IMR-90 (cell line): ENCODE measurements at regions not wholly inside any gene's neighbourhood (a gene's known extent, or its start where the extent isn't known, plus 50 kb on each side); places are given as distances from the start of the nearest gene placed in this dataset.

Experiments used
- ATAC-seq: fragments of 200-7000 bp; cut with Tn5 transposase; 2 replicates; pipeline ENCODE4 v1.9.1; 2020; ENCODE audit warnings: low read depth, mild to moderate bottlenecking, moderate library complexity
- BruUV-seq: library from RNA; stranded (reverse); fragments of 400-500 nt; replicated peaks from 2 replicates; lab custom pipeline; 2021; lab: Mats Ljungman, UMichigan
- CTCF ChIA-PET: fragments of 300-600 bp; formaldehyde crosslinking; extraction: SDS; loops from one replicate; lab custom pipeline; 2021; ENCODE audit warnings: antibody characterized with exemption; lab: Yijun Ruan, JAX
- POLR2A ChIA-PET: fragments of 300-600 bp; sonication (Branson Sonifier 250); formaldehyde crosslinking; loops from one replicate; lab custom pipeline; 2022; ENCODE audit warnings: antibody characterized with exemption; ENCODE audit not compliant: unreplicated experiment; lab: Charles Lee
- DNase-seq: peaks from one replicate; pipeline ENCODE4 v3.0.0; 2013
- H2AFZ ChIP-seq: replicated peaks from 2 replicates; pipeline ENCODE3; 2013; ENCODE audit warnings: low read length, mild to moderate bottlenecking; ENCODE audit not compliant: poor library complexity
- H2AK5ac ChIP-seq: 2 replicates; pipeline ENCODE4 v1.6.1; 2013; ENCODE audit warnings: low read depth, low read length, inconsistent platforms
- H2AK9ac ChIP-seq: replicated peaks from 2 replicates; pipeline ENCODE3; 2013; ENCODE audit warnings: mild to moderate bottlenecking, low read depth, low read length, moderate library complexity; ENCODE audit not compliant: poor library complexity
- H2BK120ac ChIP-seq: 2 replicates; pipeline ENCODE4 v1.6.1; 2013; ENCODE audit warnings: low read depth, low read length, inconsistent platforms
- H2BK15ac ChIP-seq: 3 replicates; pipeline ENCODE4 v1.6.1; 2013; ENCODE audit warnings: low read depth, low read length, inconsistent platforms
- H2BK20ac ChIP-seq: 2 replicates; pipeline ENCODE4 v1.6.1; 2013; ENCODE audit warnings: low read depth, mild to moderate bottlenecking, inconsistent platforms, low read length, moderate library complexity
- H2BK5ac ChIP-seq: 2 replicates; pipeline ENCODE4 v1.6.1; 2013; ENCODE audit warnings: mild to moderate bottlenecking, low read depth, low read length, inconsistent platforms; ENCODE audit not compliant: poor library complexity, severe bottlenecking
- H3K14ac ChIP-seq: replicated peaks from 2 replicates; pipeline ENCODE4 v1.6.1; 2013; ENCODE audit warnings: low read depth, low read length, inconsistent platforms
- H3K18ac ChIP-seq: 2 replicates; pipeline ENCODE4 v1.6.1; 2013; ENCODE audit warnings: low read depth, low read length, control low read depth
- H3K23ac ChIP-seq: 2 replicates; pipeline ENCODE4 v1.6.1; 2013; ENCODE audit warnings: low read depth, low read length, inconsistent platforms
- H3K27ac ChIP-seq: 2 replicates; pipeline ENCODE4 v1.5.1; 2013; ENCODE audit warnings: mild to moderate bottlenecking, control low read depth, low read length; ENCODE audit not compliant: insufficient read depth
- H3K27me3 ChIP-seq: 2 replicates; pipeline ENCODE4 v1.6.1; 2013; ENCODE audit warnings: low read length; ENCODE audit not compliant: control insufficient read depth, insufficient read depth
- H3K36me3 ChIP-seq: 2 replicates; pipeline ENCODE4 v1.6.1; 2013; ENCODE audit warnings: low read length, mixed read lengths; ENCODE audit not compliant: control insufficient read depth, insufficient read depth
- H3K4ac ChIP-seq: 2 replicates; pipeline ENCODE4 v1.6.1; 2013; ENCODE audit warnings: low read depth, low read length, inconsistent platforms
- H3K4me1 ChIP-seq: 2 replicates; pipeline ENCODE4 v1.6.1; 2013; ENCODE audit warnings: low read length, mixed read lengths; ENCODE audit not compliant: control insufficient read depth, insufficient read depth
- H3K4me2 ChIP-seq: 2 replicates; pipeline ENCODE4 v1.6.1; 2013; ENCODE audit warnings: low read depth, mild to moderate bottlenecking, control low read depth, low read length, moderate library complexity
- H3K4me3 ChIP-seq: 2 replicates; pipeline ENCODE4 v1.5.1; 2013; ENCODE audit warnings: low read depth, mild to moderate bottlenecking, control low read depth, low read length, moderate library complexity; ENCODE audit not compliant: insufficient read depth
- H3K56ac ChIP-seq: 2 replicates; pipeline ENCODE4 v1.6.1; 2013; ENCODE audit warnings: low read length, inconsistent platforms; ENCODE audit not compliant: insufficient read depth; ENCODE audit errors: extremely low read depth
- H3K79me1 ChIP-seq, 2 experiments: 2 replicates each; pipeline ENCODE4 v1.6.1; 2013; ENCODE audit warnings: low read length in 2 of 2, inconsistent platforms in 1 of 2, low read depth in 1 of 2
- H3K9ac ChIP-seq: 2 replicates; pipeline ENCODE4 v1.6.1; 2013; ENCODE audit warnings: low read depth, low read length, control low read depth
- H3K9me1 ChIP-seq: 2 replicates; pipeline ENCODE4 v1.6.1; 2013; ENCODE audit warnings: low read length, inconsistent platforms; ENCODE audit not compliant: insufficient read depth
- H3K9me3 ChIP-seq: 2 replicates; pipeline ENCODE4 v1.6.1; 2013; ENCODE audit warnings: low read length; ENCODE audit not compliant: control insufficient read depth, insufficient read depth
- H4K20me1 ChIP-seq: 2 replicates; pipeline ENCODE4 v1.6.1; 2013; ENCODE audit warnings: low read length, inconsistent platforms; ENCODE audit not compliant: insufficient read depth
- H4K5ac ChIP-seq: 2 replicates; pipeline ENCODE4 v1.6.1; 2013; ENCODE audit warnings: mild to moderate bottlenecking, low read depth, low read length, control low read depth
- H4K8ac ChIP-seq, 2 experiments: 2 replicates each; pipeline ENCODE4 v1.6.1; 2013; ENCODE audit warnings: low read depth in 2 of 2, low read length in 2 of 2, control low read depth in 1 of 2, inconsistent platforms in 1 of 2
- H4K91ac ChIP-seq: 2 replicates; pipeline ENCODE4 v1.6.1; 2013; ENCODE audit warnings: low read depth, low read length, inconsistent platforms; ENCODE audit not compliant: insufficient read depth
- CHD1 ChIP-seq: IDR thresholded peaks from 2 replicates; pipeline ENCODE4 v1.6.1; 2012; ENCODE audit warnings: low read depth, low read length, improper control_type of control experiment
- MAFK ChIP-seq: IDR thresholded peaks from 2 replicates; pipeline ENCODE4 v1.6.1; 2012; ENCODE audit warnings: low read depth, low read length, improper control_type of control experiment
- MAZ ChIP-seq: IDR thresholded peaks from 2 replicates; pipeline ENCODE4 v1.6.1; 2012; ENCODE audit warnings: low read depth, mild to moderate bottlenecking, low read length, improper control_type of control experiment, moderate library complexity, borderline replicate concordance
- NFE2L2 ChIP-seq: fragments of 150-350 bp; IDR thresholded peaks from 2 replicates; pipeline ENCODE4 v1.6.1; 2016; ENCODE audit warnings: low read depth, mild to moderate bottlenecking, low read length
- RCOR1 ChIP-seq: IDR thresholded peaks from 2 replicates; pipeline ENCODE4 v1.6.1; 2012; ENCODE audit warnings: mild to moderate bottlenecking, low read length, improper control_type of control experiment; ENCODE audit not compliant: insufficient replicate concordance
- RFX5 ChIP-seq: IDR thresholded peaks from 2 replicates; pipeline ENCODE4 v1.8.0; 2012; ENCODE audit warnings: low read depth, mild to moderate bottlenecking, low read length, moderate library complexity
- SMC3 ChIP-seq: fragments of 150-350 bp; IDR thresholded peaks from 2 replicates; pipeline ENCODE4 v1.6.1; 2016; ENCODE audit warnings: low read depth, mild to moderate bottlenecking, antibody characterized with exemption, low read length, moderate library complexity
- dilution Hi-C: fragments of 300-500 bp; cut with HindIII; formaldehyde crosslinking; loops from one replicate; pipeline ENCODE4 v1.14.3; 2018; ENCODE audit warnings: low sequenced_read_pairs; ENCODE audit not compliant: unreplicated experiment
- in situ Hi-C: fragments of 300-500 bp; cut with MboI; formaldehyde crosslinking; loops from 3 replicates; pipeline ENCODE4 v1.14.3; 2019; ENCODE audit warnings: low sequenced_read_pairs, inconsistent platforms, mixed read lengths
- intact Hi-C: fragments of 100-400 bp; cut with micrococcal nuclease; formaldehyde crosslinking; loops from 2 replicates; pipeline ENCODE4 v1.10.0; 2022
- TF ChIP-seq, protein P1 (sequence below): conservative IDR thresholded peaks from 2 replicates; pipeline ENCODE4 v1.5.1; 2012; ENCODE audit warnings: mild to moderate bottlenecking, low read depth, low read length, improper control_type of control experiment
- TF ChIP-seq, protein P2 (sequence below): fragments of 150-350 bp; IDR thresholded peaks from 2 replicates; pipeline ENCODE4 v1.6.1; 2017; ENCODE audit warnings: mild to moderate bottlenecking, antibody characterized with exemption, low read length, low read depth

DNA sequence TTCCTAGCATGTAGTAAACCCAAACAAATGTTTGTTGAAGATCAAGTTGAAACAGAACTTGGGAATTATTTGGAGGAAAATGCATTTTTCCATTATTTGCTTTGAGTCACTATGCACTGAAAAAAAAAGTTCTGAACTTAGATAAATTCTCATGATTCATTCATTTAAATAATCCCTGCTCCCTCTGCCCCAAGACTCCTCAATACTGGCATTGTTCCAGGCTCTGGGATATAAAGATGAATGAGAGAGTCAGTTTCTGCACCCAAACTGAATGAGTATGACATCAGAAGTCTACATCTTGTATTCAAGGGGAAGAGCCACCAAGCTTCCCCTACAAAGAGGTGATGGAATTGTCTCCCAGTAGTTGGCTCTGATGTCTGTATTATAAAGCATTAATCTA lies 123.9 kb downstream of the SEC61B start:
- H3K23ac ChIP-seq: no peak overlapping the region
- no TSS peak for BruUV-seq
- no peak overlapping the region for H3K27ac ChIP-seq
- no peak overlapping the region for H3K18ac ChIP-seq
- no peak overlapping the region for H3K56ac ChIP-seq
- DNase-seq (peak; percentile 76), ATAC-seq (peak; percentile 54)
- dilution Hi-C loops: no loop called here
- no peak overlapping the region for H3K4me3 ChIP-seq
- intact Hi-C loops: no loop called here
- no peak overlapping the region for H2BK20ac ChIP-seq
- H2AK9ac ChIP-seq: no peak overlapping the region
- H2BK15ac ChIP-seq: 0 out of 3 replicates have a peak overlapping the region, but pooled peaks have one; percentile 7
- H2BK5ac ChIP-seq: no peak overlapping the region
- CTCF ChIA-PET: no interaction called here
- no peaks in the 10 kb centered on the region for H3K79me1 ChIP-seq
- H3K4me2 ChIP-seq: no peak overlapping the region
- no peaks in the 10 kb centered on the region for H3K36me3 ChIP-seq
- H4K5ac ChIP-seq: no peak overlapping the region
- POLR2A ChIA-PET: no interaction called here
- no peaks in the 10 kb centered on the region for H3K9me1 ChIP-seq
- H3K9ac ChIP-seq: no peak overlapping the region
- 0 out of 2 replicates have a peak overlapping the region, but pooled peaks have one; percentile 1 for H3K14ac ChIP-seq
- no peak overlapping the region for H2BK120ac ChIP-seq
- no peaks in the 10 kb centered on the region; the same call in 1 of the 2 replicates for H3K9me3 ChIP-seq
- no peak overlapping the region for H2AK5ac ChIP-seq
- TF ChIP-seq, protein P1, sequence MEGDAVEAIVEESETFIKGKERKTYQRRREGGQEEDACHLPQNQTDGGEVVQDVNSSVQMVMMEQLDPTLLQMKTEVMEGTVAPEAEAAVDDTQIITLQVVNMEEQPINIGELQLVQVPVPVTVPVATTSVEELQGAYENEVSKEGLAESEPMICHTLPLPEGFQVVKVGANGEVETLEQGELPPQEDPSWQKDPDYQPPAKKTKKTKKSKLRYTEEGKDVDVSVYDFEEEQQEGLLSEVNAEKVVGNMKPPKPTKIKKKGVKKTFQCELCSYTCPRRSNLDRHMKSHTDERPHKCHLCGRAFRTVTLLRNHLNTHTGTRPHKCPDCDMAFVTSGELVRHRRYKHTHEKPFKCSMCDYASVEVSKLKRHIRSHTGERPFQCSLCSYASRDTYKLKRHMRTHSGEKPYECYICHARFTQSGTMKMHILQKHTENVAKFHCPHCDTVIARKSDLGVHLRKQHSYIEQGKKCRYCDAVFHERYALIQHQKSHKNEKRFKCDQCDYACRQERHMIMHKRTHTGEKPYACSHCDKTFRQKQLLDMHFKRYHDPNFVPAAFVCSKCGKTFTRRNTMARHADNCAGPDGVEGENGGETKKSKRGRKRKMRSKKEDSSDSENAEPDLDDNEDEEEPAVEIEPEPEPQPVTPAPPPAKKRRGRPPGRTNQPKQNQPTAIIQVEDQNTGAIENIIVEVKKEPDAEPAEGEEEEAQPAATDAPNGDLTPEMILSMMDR: no peak
- TF ChIP-seq, protein P2, sequence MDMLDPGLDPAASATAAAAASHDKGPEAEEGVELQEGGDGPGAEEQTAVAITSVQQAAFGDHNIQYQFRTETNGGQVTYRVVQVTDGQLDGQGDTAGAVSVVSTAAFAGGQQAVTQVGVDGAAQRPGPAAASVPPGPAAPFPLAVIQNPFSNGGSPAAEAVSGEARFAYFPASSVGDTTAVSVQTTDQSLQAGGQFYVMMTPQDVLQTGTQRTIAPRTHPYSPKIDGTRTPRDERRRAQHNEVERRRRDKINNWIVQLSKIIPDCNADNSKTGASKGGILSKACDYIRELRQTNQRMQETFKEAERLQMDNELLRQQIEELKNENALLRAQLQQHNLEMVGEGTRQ: no peak
- TF ChIP-seq CHD1 (no peak), SMC3 (no peak), RCOR1 (no peak), MAFK (no peak), NFE2L2 (no peak), MAZ (no peak), RFX5 (no peak)
- H4K8ac ChIP-seq: no peak overlapping the region
- in situ Hi-C loops: no loop called here
- H3K4ac ChIP-seq: no peak overlapping the region
- H2AFZ ChIP-seq: no peak overlapping the region
- no peaks in the 10 kb centered on the region for H3K27me3 ChIP-seq
- H4K20me1 ChIP-seq: no peaks in the 10 kb centered on the region
- no peak overlapping the region for H4K91ac ChIP-seq
- H3K4me1 ChIP-seq: peaks cover 3% of the 10 kb centered on the region; the same call in 1 of the 2 replicates
